GM13977 (cell line): ENCODE measurements at regions not wholly inside any gene's neighbourhood (a gene's known extent, or its start where the extent isn't known, plus 50 kb on each side); places are given as distances from the start of the nearest gene placed in this dataset.

Source experiments
- DNase-seq: peaks from one replicate; pipeline ENCODE4 v3.0.0; 2012; ENCODE audit warnings: low spot score
- in situ Hi-C: fragments of 300-500 bp; cut with MboI; formaldehyde crosslinking; loops from one replicate; pipeline ENCODE4 v1.12.0; 2022; ENCODE audit warnings: low sequenced_read_pairs, low pct_unique_long_range_greater_than_20kb, mixed read lengths, inconsistent platforms; ENCODE audit not compliant: unreplicated experiment
- TF ChIP-seq, protein P1 (sequence below): IDR thresholded peaks from 2 replicates; pipeline ENCODE4 v1.5.1; 2012; ENCODE audit warnings: mild to moderate bottlenecking, control low read depth; ENCODE audit not compliant: insufficient read depth; ENCODE audit errors: extremely low read depth, missing control alignments

DNA sequence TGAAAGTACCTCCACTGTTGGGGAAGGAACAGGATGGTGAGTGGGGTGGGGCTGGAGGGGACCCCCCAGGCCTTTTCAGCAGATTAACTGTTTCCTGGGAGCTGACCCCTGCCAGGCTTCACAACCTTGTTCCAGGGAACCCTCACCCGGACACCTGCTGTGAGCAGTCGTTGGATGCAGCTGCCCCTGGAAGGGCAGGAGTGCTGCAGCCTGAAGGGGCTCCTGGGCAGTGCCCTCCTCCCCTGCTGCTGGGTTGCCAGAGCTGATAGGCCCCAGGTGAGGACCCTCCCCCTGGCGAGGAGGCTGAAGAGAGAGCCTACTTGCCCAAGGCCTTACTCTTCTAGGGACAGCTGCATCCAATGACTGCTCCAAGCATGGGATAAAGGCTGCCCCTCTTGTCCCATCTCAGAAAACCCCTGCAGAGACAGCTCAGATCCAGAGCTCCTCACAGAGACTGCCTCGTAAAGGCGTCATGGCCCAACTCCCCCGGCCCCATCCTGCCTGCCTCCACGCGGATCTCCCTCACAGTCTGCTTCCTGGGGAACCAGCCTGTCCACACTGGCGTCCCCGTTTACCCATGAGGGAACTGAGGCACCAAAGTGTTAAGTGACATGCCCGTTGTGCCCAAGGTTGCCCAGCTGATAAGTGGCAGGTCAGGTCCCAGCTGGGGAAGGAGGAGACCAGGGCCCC is 193.4 kb upstream of the LINGO1 start:
- TF ChIP-seq, protein P1, sequence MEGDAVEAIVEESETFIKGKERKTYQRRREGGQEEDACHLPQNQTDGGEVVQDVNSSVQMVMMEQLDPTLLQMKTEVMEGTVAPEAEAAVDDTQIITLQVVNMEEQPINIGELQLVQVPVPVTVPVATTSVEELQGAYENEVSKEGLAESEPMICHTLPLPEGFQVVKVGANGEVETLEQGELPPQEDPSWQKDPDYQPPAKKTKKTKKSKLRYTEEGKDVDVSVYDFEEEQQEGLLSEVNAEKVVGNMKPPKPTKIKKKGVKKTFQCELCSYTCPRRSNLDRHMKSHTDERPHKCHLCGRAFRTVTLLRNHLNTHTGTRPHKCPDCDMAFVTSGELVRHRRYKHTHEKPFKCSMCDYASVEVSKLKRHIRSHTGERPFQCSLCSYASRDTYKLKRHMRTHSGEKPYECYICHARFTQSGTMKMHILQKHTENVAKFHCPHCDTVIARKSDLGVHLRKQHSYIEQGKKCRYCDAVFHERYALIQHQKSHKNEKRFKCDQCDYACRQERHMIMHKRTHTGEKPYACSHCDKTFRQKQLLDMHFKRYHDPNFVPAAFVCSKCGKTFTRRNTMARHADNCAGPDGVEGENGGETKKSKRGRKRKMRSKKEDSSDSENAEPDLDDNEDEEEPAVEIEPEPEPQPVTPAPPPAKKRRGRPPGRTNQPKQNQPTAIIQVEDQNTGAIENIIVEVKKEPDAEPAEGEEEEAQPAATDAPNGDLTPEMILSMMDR, result no peak
- in situ Hi-C loops, result no loop called here
- no peak for DNase-seq

- TF ChIP-seq, protein P1, result no peak
- DNase-seq, result no peak
- in situ Hi-C loops, result no loop called here
Measured at GRCh38 chr15:77825546-77825945, 192.8 kb upstream of the LINGO1 start.

GRCh38 chr15:77825252-77825542 is 192.5 kb upstream of the LINGO1 start:
- no peak for DNase-seq
- TF ChIP-seq, protein P1, result no peak
- in situ Hi-C loops, result no loop called here

DNA sequence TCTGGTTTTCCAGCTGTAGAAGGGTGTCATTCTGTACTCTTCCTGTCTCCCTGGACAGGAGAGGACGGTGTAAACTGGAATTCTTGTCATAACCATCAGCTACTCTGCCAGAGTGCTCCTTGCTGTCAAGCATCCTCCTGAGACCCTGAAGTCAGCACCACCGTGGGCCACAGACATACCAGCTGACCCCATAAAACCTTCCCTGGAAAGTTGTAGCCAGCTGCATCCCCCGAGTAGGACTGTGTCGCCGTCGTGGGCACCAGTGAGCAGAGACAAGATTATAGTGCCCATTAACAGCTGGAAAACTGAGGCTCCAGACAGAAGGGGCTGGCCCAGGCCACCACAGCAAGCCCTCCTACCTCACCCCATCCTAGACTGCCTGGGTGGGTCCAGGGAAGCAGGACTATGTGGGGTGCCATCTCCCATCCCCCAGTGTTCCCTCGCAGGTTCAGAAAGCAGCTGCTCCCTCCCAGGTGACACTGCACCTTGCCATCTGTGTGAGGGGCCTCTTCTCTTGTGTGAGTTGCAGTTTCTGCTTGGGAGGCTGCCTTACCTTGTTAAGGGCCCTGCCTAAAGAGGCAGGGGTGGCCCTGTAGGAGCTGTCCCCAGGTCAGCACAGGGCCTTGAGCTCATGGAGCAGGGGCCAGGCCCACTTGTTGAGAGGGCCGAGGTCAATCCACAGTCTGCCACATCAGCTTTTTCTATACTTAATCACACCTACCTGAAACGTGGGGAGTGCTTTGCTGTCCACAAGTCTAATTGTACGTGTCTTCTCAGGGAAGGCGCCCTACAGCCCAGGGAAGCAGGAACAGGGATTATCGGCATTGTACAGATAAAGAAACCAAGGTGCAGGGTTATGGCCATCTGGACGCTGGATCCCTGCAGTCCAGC is 191.9 kb upstream of the LINGO1 start:
- DNase-seq, result no peak
- TF ChIP-seq, protein P1, result no peak
- in situ Hi-C loops, result loop anchor here (25.0 kb wide), 1 partner anchor 187 kb away; the partner anchor contains the start of gene LINGO1

DNA sequence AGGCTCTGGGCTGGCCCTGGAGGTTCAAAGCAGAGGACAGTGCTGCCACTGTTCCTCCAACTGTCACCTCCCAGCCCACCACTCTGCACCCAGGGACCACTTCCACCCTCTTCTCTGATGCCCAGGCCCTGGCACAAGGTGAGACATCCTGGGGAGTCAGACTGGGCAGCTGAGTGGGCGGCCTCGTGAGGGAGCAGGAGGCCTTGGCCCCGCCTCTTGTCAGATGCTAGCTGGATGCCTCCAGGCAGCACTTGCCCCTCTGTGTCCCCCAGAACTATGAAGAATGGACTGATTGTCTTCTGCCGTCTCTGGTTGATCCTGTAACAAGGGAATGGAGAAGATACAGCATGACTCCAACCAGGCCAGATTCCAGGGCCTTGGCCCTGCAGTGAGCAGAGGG is 191.0 kb upstream of the LINGO1 start:
- TF ChIP-seq, protein P1, result no peak
- in situ Hi-C loops, result loop anchor here (25.0 kb wide), 1 partner anchor 186 kb away; the partner anchor contains the start of gene LINGO1
- DNase-seq, result no peak

- DNase-seq, result no peak
- TF ChIP-seq, protein P1, result no peak
- in situ Hi-C loops, result loop anchor here (25.0 kb wide), 1 partner anchor 185 kb away; the partner anchor contains the start of gene LINGO1
Measured at GRCh38 chr15:77822631-77823230, 190.0 kb upstream of the LINGO1 start.
